Activated T-cell treated with anti-CD3 and anti-CD28 coated beads, Interleukin-2, amount 50 U/mL, for 4 hours (primary cell): ENCODE measurements at regions not wholly inside any gene's neighbourhood (a gene's known extent, or its start where the extent isn't known, plus 50 kb on each side); places are given as distances from the start of the nearest gene placed in this dataset.
"Not testable (repeated sequence)": the region's sequence is repeated elsewhere in the genome, so short reads cannot be mapped to it uniquely, and the experiment has no call there.

Experiments used
- ATAC-seq, 2 donors: fragments of 200-7000 bp; cut with Tn5 transposase; one replicate each; pipeline ENCODE4 v1.10.0; 2021
- DNase-seq: peaks from one replicate; pipeline ENCODE4 v3.0.0-alpha.2; 2020
- H3K27me3 Mint-ChIP-seq: one replicate; pipeline ENCODE4 v1.8.0; 2021; ENCODE audit warnings: low read depth, mixed read lengths
- H3K36me3 Mint-ChIP-seq: one replicate; pipeline ENCODE4 v1.8.0; 2022; ENCODE audit warnings: mixed read lengths; ENCODE audit not compliant: insufficient read depth
- H3K4me1 Mint-ChIP-seq: one replicate; pipeline ENCODE4 v1.8.0; 2021; ENCODE audit warnings: low read depth, mixed read lengths
- H3K4me3 Mint-ChIP-seq: one replicate; pipeline ENCODE4 v1.8.0; 2021; ENCODE audit warnings: mild to moderate bottlenecking, moderate library complexity, mixed read lengths
- H3K9me3 Mint-ChIP-seq: one replicate; pipeline ENCODE4 v1.8.0; 2021; ENCODE audit warnings: mixed read lengths

- no peak overlapping the region for H3K4me3 Mint-ChIP-seq
- no peaks in the 10 kb centered on the region for H3K36me3 Mint-ChIP-seq
- DNase-seq (no peak), ATAC-seq (no peak)
- H3K27me3 Mint-ChIP-seq = peaks cover 9% of the 10 kb centered on the region
- peaks cover 4% of the 10 kb centered on the region for H3K4me1 Mint-ChIP-seq
- H3K9me3 Mint-ChIP-seq = no peaks in the 10 kb centered on the region
Measured at GRCh38 chr12:126932156-126932555, 1334.8 kb upstream of the TMEM132C start.

GRCh38 chr12:126935435-126935834, 1331.5 kb upstream of the TMEM132C start:
- Mint-ChIP-seq H3K27me3 (peaks cover 9% of the 10 kb centered on the region), H3K4me1 (peaks cover 4% of the 10 kb centered on the region), H3K4me3 (no peak overlapping the region), H3K36me3 (no peaks in the 10 kb centered on the region), H3K9me3 (no peaks in the 10 kb centered on the region)
- ATAC-seq = no peak
- no peak for DNase-seq

GRCh38 chr12:126936181-126936851, 1330.7 kb upstream of the TMEM132C start:
- Mint-ChIP-seq H3K36me3 (no peaks in the 10 kb centered on the region), H3K4me3 (no peak overlapping the region), H3K9me3 (no peaks in the 10 kb centered on the region), H3K4me1 (peaks cover 4% of the 10 kb centered on the region), H3K27me3 (peaks cover 9% of the 10 kb centered on the region)
- no peak for DNase-seq
- ATAC-seq = peak in 1 of 2 donors; percentile 10

- Mint-ChIP-seq H3K4me1 (peaks cover 4% of the 10 kb centered on the region), H3K27me3 (peaks cover 9% of the 10 kb centered on the region), H3K36me3 (no peaks in the 10 kb centered on the region), H3K4me3 (no peak overlapping the region), H3K9me3 (no peaks in the 10 kb centered on the region)
- no peak for ATAC-seq
- DNase-seq = no peak
Measured at GRCh38 chr12:126937431-126937830, 1329.5 kb upstream of the TMEM132C start.

- Mint-ChIP-seq H3K27me3 (peaks cover 2% of the 10 kb centered on the region), H3K36me3 (no peaks in the 10 kb centered on the region), H3K4me1 (no peaks in the 10 kb centered on the region), H3K4me3 (no peak overlapping the region), H3K9me3 (no peaks in the 10 kb centered on the region)
- ATAC-seq (no peak), DNase-seq (no peak)
Measured at GRCh38 chr12:126944684-126945083, 1322.3 kb upstream of the TMEM132C start.

- H3K27me3 Mint-ChIP-seq, H3K36me3 Mint-ChIP-seq: not testable (repeated sequence)
Measured at GRCh38 chr12:126946958-126947357, 1320.0 kb upstream of the TMEM132C start.

GRCh38 chr12:126949558-126949957, 1317.4 kb upstream of the TMEM132C start:
- Mint-ChIP-seq H3K4me1 (no peaks in the 10 kb centered on the region), H3K9me3 (no peaks in the 10 kb centered on the region), H3K36me3 (no peaks in the 10 kb centered on the region), H3K4me3 (no peak overlapping the region), H3K27me3 (peaks cover 4% of the 10 kb centered on the region)
- DNase-seq (no peak), ATAC-seq (no peak)

More at GRCh38 chr12:126946958-126947357, 1320.0 kb upstream of the TMEM132C start:
- not testable (repeated sequence) for H3K4me3 Mint-ChIP-seq, H3K9me3 Mint-ChIP-seq, ATAC-seq, H3K4me1 Mint-ChIP-seq, DNase-seq

GRCh38 chr12:126950266-126950665, 1316.7 kb upstream of the TMEM132C start:
- Mint-ChIP-seq H3K4me3 (no peak overlapping the region), H3K27me3 (peaks cover 2% of the 10 kb centered on the region), H3K9me3 (no peaks in the 10 kb centered on the region), H3K4me1 (no peaks in the 10 kb centered on the region), H3K36me3 (no peaks in the 10 kb centered on the region)
- DNase-seq (no peak), ATAC-seq (no peak)

- Mint-ChIP-seq H3K4me3 (no peak overlapping the region), H3K9me3 (no peaks in the 10 kb centered on the region), H3K4me1 (no peaks in the 10 kb centered on the region), H3K36me3 (no peaks in the 10 kb centered on the region), H3K27me3 (peaks cover 2% of the 10 kb centered on the region)
- ATAC-seq (no peak), DNase-seq (no peak)
Measured at GRCh38 chr12:126952096-126953007, 1314.6 kb upstream of the TMEM132C start.

- peaks cover 2% of the 10 kb centered on the region for H3K27me3 Mint-ChIP-seq
- no peaks in the 10 kb centered on the region for H3K36me3 Mint-ChIP-seq
- H3K4me3 Mint-ChIP-seq = no peak overlapping the region
- ATAC-seq = no peak
- H3K4me1 Mint-ChIP-seq = no peaks in the 10 kb centered on the region
- DNase-seq = no peak
- no peaks in the 10 kb centered on the region for H3K9me3 Mint-ChIP-seq
Measured at GRCh38 chr12:126953365-126953889, 1313.5 kb upstream of the TMEM132C start.

GRCh38 chr12:126960221-126960620, 1306.7 kb upstream of the TMEM132C start:
- no peak for DNase-seq
- Mint-ChIP-seq H3K4me1 (no peaks in the 10 kb centered on the region), H3K36me3 (no peaks in the 10 kb centered on the region), H3K4me3 (no peak overlapping the region), H3K27me3 (no peaks in the 10 kb centered on the region), H3K9me3 (no peaks in the 10 kb centered on the region)
- ATAC-seq = no peak

GRCh38 chr12:126960709-126961108, 1306.3 kb upstream of the TMEM132C start:
- ATAC-seq (no peak), DNase-seq (no peak)
- Mint-ChIP-seq H3K36me3 (no peaks in the 10 kb centered on the region), H3K27me3 (no peaks in the 10 kb centered on the region), H3K4me1 (no peaks in the 10 kb centered on the region), H3K9me3 (no peaks in the 10 kb centered on the region), H3K4me3 (no peak overlapping the region)

- Mint-ChIP-seq H3K4me1 (no peaks in the 10 kb centered on the region), H3K36me3 (no peaks in the 10 kb centered on the region), H3K9me3 (no peaks in the 10 kb centered on the region), H3K27me3 (no peaks in the 10 kb centered on the region), H3K4me3 (no peak overlapping the region)
- DNase-seq = no peak
- ATAC-seq = no peak
Measured at GRCh38 chr12:126963825-126964224, 1303.1 kb upstream of the TMEM132C start.

- DNase-seq (no peak), ATAC-seq (no peak)
- Mint-ChIP-seq H3K4me3 (no peak overlapping the region), H3K4me1 (no peaks in the 10 kb centered on the region), H3K36me3 (no peaks in the 10 kb centered on the region), H3K27me3 (peaks cover under 1% of the 10 kb centered on the region), H3K9me3 (no peaks in the 10 kb centered on the region)
Measured at GRCh38 chr12:126966498-126966897, 1300.5 kb upstream of the TMEM132C start.

- no peak for ATAC-seq
- no peaks in the 10 kb centered on the region for H3K4me1 Mint-ChIP-seq
- H3K9me3 Mint-ChIP-seq = no peaks in the 10 kb centered on the region
- no peak for DNase-seq
- H3K27me3 Mint-ChIP-seq = peaks cover 4% of the 10 kb centered on the region
- H3K4me3 Mint-ChIP-seq = no peak overlapping the region
- H3K36me3 Mint-ChIP-seq = no peaks in the 10 kb centered on the region
Measured at GRCh38 chr12:126967152-126967551, 1299.8 kb upstream of the TMEM132C start.
